GM23338 (cell line): ENCODE measurements at regions not wholly inside any gene's neighbourhood (a gene's known extent, or its start where the extent isn't known, plus 50 kb on each side); places are given as distances from the start of the nearest gene placed in this dataset.

Experiments
- ATAC-seq: fragments of 200-7000 bp; cut with Tn5 transposase; 3 replicates; pipeline ENCODE4 v1.9.1; 2020
- DNase-seq: peaks from one replicate; pipeline ENCODE4 v3.0.0-alpha.2; 2015; ENCODE audit warnings: low spot score
- H2AFZ ChIP-seq: fragments of 200-600 bp; sonication (generic); 2 replicates; pipeline ENCODE4 v1.8.0; 2016; ENCODE audit warnings: antibody characterized with exemption, mild to moderate bottlenecking, moderate library complexity
- H3F3A ChIP-seq: fragments of 200-600 bp; sonication (generic); replicated peaks from 2 replicates; pipeline ENCODE4 v1.8.0; 2017; ENCODE audit warnings: antibody characterized with exemption, mixed run types, low read depth
- H3K27ac ChIP-seq: fragments of 200-600 bp; sonication (generic); 2 replicates; pipeline ENCODE4 v1.6.1; 2016; ENCODE audit warnings: low read depth
- H3K27me3 ChIP-seq: fragments of 200-600 bp; sonication (generic); 2 replicates; pipeline ENCODE4 v1.8.0; 2016; ENCODE audit warnings: mild to moderate bottlenecking, mixed run types, moderate library complexity; ENCODE audit not compliant: insufficient read depth
- H3K36me3 ChIP-seq: fragments of 200-600 bp; sonication (generic); 2 replicates; pipeline ENCODE4 v1.8.0; 2016; ENCODE audit warnings: mild to moderate bottlenecking; ENCODE audit not compliant: insufficient read depth
- H3K4me1 ChIP-seq: fragments of 200-600 bp; sonication (generic); 2 replicates; pipeline ENCODE4 v1.8.0; 2016; ENCODE audit warnings: mild to moderate bottlenecking, moderate library complexity; ENCODE audit not compliant: insufficient read depth
- H3K4me2 ChIP-seq: fragments of 200-600 bp; sonication (generic); 2 replicates; pipeline ENCODE4 v1.7.1; 2017; ENCODE audit warnings: mixed run types
- H3K4me3 ChIP-seq: fragments of 200-600 bp; sonication (generic); 2 replicates; pipeline ENCODE4 v1.6.1; 2016; ENCODE audit warnings: mixed run types
- H3K79me2 ChIP-seq: fragments of 200-600 bp; sonication (generic); replicated peaks from 2 replicates; pipeline ENCODE4 v1.8.0; 2017; ENCODE audit warnings: mild to moderate bottlenecking; ENCODE audit not compliant: insufficient read depth
- H3K9me2 ChIP-seq: fragments of 200-600 bp; sonication (generic); 2 replicates; pipeline ENCODE4 v1.8.0; 2017; ENCODE audit not compliant: insufficient read depth
- H4K20me1 ChIP-seq: fragments of 200-600 bp; sonication (generic); replicated peaks from 2 replicates; pipeline ENCODE4 v1.8.0; 2017; ENCODE audit warnings: mild to moderate bottlenecking; ENCODE audit not compliant: insufficient read depth
- H3K27ac Mint-ChIP-seq: 2 replicates; pipeline ENCODE4 v1.8.0; 2020; ENCODE audit warnings: inconsistent platforms, mild to moderate bottlenecking, moderate library complexity, mixed read lengths
- H3K27me3 Mint-ChIP-seq: 3 replicates; pipeline ENCODE4 v1.8.0; 2022; ENCODE audit warnings: low read depth, mild to moderate bottlenecking, moderate library complexity, mixed read lengths, inconsistent platforms; ENCODE audit not compliant: insufficient read depth, poor library complexity
- H3K36me3 Mint-ChIP-seq: 3 replicates; pipeline ENCODE4 v1.8.0; 2021; ENCODE audit warnings: low read depth, mild to moderate bottlenecking, inconsistent platforms, moderate library complexity, mixed read lengths
- H3K4me1 Mint-ChIP-seq: 3 replicates; pipeline ENCODE4 v1.8.0; 2020; ENCODE audit warnings: mild to moderate bottlenecking, inconsistent platforms, mixed read lengths
- H3K4me3 Mint-ChIP-seq: 3 replicates; pipeline ENCODE4 v1.8.0; 2021; ENCODE audit warnings: moderate library complexity, mild to moderate bottlenecking, inconsistent platforms, mixed read lengths
- H3K9me3 Mint-ChIP-seq: 3 replicates; pipeline ENCODE4 v1.8.0; 2020; ENCODE audit warnings: moderate library complexity, mild to moderate bottlenecking, inconsistent platforms, mixed read lengths
- CTCF ChIP-seq, 2 experiments: fragments of 200-600 bp in 1 of 2; sonication (generic) in 1 of 2; conservative IDR thresholded peaks; 2 replicates each; pipeline versions ENCODE4 v1.5.1 to v1.6.1; 2016 to 2017; ENCODE audit warnings: antibody characterized with exemption in 2 of 2, low read depth in 2 of 2, mild to moderate bottlenecking in 2 of 2, moderate library complexity in 1 of 2
- ETS1 ChIP-seq: IDR thresholded peaks from 2 replicates; pipeline ENCODE4 v1.6.1; 2016; ENCODE audit warnings: antibody characterized with exemption
- EZH2phosphoT487 ChIP-seq: fragments of 200-600 bp; sonication (generic); IDR thresholded peaks from one replicate; pipeline ENCODE4 v1.8.1; 2018; ENCODE audit warnings: antibody characterized with exemption; ENCODE audit not compliant: unreplicated experiment
- JUNB ChIP-seq: IDR thresholded peaks from one replicate; pipeline ENCODE4 v1.6.1; 2016; ENCODE audit warnings: antibody characterized with exemption; ENCODE audit not compliant: unreplicated experiment
- NANOG ChIP-seq: IDR thresholded peaks from 2 replicates; pipeline ENCODE4 v1.6.1; 2016; ENCODE audit warnings: antibody characterized with exemption, borderline replicate concordance
- POLR2AphosphoS5 ChIP-seq: IDR thresholded peaks from 2 replicates; pipeline ENCODE4 v1.6.1; 2016; ENCODE audit warnings: antibody characterized with exemption, low read depth
- REST ChIP-seq: IDR thresholded peaks from one replicate; pipeline ENCODE4 v1.6.1; 2018; ENCODE audit warnings: antibody characterized with exemption; ENCODE audit not compliant: unreplicated experiment
- STAT1 ChIP-seq: IDR thresholded peaks from one replicate; pipeline ENCODE4 v1.6.1; 2016; ENCODE audit warnings: antibody characterized with exemption; ENCODE audit not compliant: unreplicated experiment
- ZNF114 ChIP-seq: fragments of 250-450 bp; sonication (Bioruptor Pico); IDR thresholded peaks from 2 replicates; pipeline ENCODE4 v1.5.0; 2020; ENCODE audit warnings: mild to moderate bottlenecking, moderate library complexity
- ZNF331 ChIP-seq: fragments of 250-450 bp; sonication (Bioruptor Pico); IDR thresholded peaks from 2 replicates; pipeline ENCODE4 v1.5.0; 2020; ENCODE audit warnings: low read depth, mild to moderate bottlenecking, moderate library complexity
- TF ChIP-seq, protein P1 (sequence below): fragments of 250-450 bp; sonication (Bioruptor Pico); IDR thresholded peaks from 2 replicates; pipeline ENCODE4 v1.5.0; 2020; ENCODE audit warnings: mild to moderate bottlenecking, moderate library complexity

DNA sequence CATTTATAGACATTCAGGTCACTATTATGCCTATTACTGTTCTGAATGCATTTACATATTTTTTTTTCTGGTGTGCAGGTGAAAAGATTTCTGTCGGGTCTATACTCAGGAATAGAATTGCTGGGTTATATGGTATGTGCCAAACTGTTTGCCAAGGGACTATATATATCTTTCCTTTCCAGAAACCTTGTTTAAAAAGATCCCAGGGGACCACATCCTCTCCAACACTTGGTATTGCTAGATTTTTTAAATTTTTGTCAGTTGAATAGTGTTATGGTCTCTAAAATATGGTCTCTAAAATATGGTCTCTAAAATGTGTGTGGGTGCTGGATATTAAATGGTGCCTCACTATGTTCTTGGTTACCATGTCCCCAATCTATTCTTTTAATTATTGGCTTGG is 131.3 kb downstream of the INSIG2 start:
- H3K27me3 Mint-ChIP-seq, result peaks cover 21% of the 10 kb centered on the region
- H3K4me1 Mint-ChIP-seq, result peaks cover 21% of the 10 kb centered on the region
- Histone ChIP-seq H3K4me3 (no peak overlapping the region), H3K36me3 (no peaks in the 10 kb centered on the region), H3K79me2 (no peaks in the 10 kb centered on the region), H3K27me3 (peaks cover 25% of the 10 kb centered on the region), H3K4me1 (peaks cover 12% of the 10 kb centered on the region), H3K27ac (no peak overlapping the region), H3F3A (no peaks in the 10 kb centered on the region), H3K9me2 (no peaks in the 10 kb centered on the region), H4K20me1 (no peaks in the 10 kb centered on the region), H3K4me2 (no peak overlapping the region), H2AFZ (no peak overlapping the region)
- ATAC-seq, result no peak
- TF ChIP-seq POLR2AphosphoS5, result no peak
- no peak for TF ChIP-seq NANOG
- no peak for TF ChIP-seq REST
- TF ChIP-seq CTCF (conservative IDR thresholded peaks at IDR 0.05; ENCODE audit: low read depth in 2 of 2), result no peak
- TF ChIP-seq ETS1, result no peak
- TF ChIP-seq STAT1, result no peak
- no peak for TF ChIP-seq ZNF114 (CRISPR knock-in tag)
- no peak for TF ChIP-seq ZNF331 (CRISPR knock-in tag)
- TF ChIP-seq, protein P1, sequence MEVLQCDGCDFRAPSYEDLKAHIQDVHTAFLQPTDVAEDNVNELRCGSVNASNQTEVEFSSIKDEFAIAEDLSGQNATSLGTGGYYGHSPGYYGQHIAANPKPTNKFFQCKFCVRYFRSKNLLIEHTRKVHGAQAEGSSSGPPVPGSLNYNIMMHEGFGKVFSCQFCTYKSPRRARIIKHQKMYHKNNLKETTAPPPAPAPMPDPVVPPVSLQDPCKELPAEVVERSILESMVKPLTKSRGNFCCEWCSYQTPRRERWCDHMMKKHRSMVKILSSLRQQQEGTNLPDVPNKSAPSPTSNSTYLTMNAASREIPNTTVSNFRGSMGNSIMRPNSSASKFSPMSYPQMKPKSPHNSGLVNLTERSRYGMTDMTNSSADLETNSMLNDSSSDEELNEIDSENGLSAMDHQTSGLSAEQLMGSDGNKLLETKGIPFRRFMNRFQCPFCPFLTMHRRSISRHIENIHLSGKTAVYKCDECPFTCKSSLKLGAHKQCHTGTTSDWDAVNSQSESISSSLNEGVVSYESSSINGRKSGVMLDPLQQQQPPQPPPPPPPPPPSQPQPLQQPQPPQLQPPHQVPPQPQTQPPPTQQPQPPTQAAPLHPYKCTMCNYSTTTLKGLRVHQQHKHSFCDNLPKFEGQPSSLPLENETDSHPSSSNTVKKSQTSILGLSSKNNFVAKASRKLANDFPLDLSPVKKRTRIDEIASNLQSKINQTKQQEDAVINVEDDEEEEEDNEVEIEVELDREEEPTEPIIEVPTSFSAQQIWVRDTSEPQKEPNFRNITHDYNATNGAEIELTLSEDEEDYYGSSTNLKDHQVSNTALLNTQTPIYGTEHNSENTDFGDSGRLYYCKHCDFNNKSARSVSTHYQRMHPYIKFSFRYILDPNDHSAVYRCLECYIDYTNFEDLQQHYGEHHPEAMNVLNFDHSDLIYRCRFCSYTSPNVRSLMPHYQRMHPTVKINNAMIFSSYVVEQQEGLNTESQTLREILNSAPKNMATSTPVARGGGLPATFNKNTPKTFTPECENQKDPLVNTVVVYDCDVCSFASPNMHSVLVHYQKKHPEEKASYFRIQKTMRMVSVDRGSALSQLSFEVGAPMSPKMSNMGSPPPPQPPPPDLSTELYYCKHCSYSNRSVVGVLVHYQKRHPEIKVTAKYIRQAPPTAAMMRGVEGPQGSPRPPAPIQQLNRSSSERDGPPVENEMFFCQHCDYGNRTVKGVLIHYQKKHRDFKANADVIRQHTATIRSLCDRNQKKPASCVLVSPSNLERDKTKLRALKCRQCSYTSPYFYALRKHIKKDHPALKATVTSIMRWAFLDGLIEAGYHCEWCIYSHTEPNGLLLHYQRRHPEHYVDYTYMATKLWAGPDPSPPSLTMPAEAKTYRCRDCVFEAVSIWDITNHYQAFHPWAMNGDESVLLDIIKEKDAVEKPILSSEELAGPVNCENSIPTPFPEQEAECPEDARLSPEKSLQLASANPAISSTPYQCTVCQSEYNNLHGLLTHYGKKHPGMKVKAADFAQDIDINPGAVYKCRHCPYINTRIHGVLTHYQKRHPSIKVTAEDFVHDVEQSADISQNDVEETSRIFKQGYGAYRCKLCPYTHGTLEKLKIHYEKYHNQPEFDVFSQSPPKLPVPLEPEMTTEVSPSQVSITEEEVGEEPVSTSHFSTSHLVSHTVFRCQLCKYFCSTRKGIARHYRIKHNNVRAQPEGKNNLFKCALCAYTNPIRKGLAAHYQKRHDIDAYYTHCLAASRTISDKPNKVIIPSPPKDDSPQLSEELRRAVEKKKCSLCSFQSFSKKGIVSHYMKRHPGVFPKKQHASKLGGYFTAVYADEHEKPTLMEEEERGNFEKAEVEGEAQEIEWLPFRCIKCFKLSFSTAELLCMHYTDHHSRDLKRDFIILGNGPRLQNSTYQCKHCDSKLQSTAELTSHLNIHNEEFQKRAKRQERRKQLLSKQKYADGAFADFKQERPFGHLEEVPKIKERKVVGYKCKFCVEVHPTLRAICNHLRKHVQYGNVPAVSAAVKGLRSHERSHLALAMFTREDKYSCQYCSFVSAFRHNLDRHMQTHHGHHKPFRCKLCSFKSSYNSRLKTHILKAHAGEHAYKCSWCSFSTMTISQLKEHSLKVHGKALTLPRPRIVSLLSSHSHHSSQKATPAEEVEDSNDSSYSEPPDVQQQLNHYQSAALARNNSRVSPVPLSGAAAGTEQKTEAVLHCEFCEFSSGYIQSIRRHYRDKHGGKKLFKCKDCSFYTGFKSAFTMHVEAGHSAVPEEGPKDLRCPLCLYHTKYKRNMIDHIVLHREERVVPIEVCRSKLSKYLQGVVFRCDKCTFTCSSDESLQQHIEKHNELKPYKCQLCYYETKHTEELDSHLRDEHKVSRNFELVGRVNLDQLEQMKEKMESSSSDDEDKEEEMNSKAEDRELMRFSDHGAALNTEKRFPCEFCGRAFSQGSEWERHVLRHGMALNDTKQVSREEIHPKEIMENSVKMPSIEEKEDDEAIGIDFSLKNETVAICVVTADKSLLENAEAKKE, result no peak
- TF ChIP-seq EZH2phosphoT487, result no peak
- no peak for TF ChIP-seq JUNB
- no peak overlapping the region for H3K27ac Mint-ChIP-seq
- H3K36me3 Mint-ChIP-seq, result no peaks in the 10 kb centered on the region
- H3K9me3 Mint-ChIP-seq, result no peaks in the 10 kb centered on the region
- DNase-seq, result no peak
- no peak overlapping the region for H3K4me3 Mint-ChIP-seq
